GM23338 (cell line): ENCODE measurements at regions not wholly inside any gene's neighbourhood (a gene's known extent, or its start where the extent isn't known, plus 50 kb on each side); places are given as distances from the start of the nearest gene placed in this dataset.

ENCODE experiments used
- CREB1 ChIP-seq: fragments of 250-450 bp; sonication (Bioruptor Pico); IDR thresholded peaks from 2 replicates; pipeline ENCODE4 v1.5.0; 2020; ENCODE audit warnings: low read depth, mild to moderate bottlenecking, moderate library complexity
- CTCF ChIP-seq, 2 experiments: fragments of 200-600 bp in 1 of 2; sonication (generic) in 1 of 2; conservative IDR thresholded peaks; 2 replicates each; pipeline versions ENCODE4 v1.5.1 to v1.6.1; 2016 to 2017; ENCODE audit warnings: antibody characterized with exemption in 2 of 2, low read depth in 2 of 2, mild to moderate bottlenecking in 2 of 2, moderate library complexity in 1 of 2
- ETS1 ChIP-seq: IDR thresholded peaks from 2 replicates; pipeline ENCODE4 v1.6.1; 2016; ENCODE audit warnings: antibody characterized with exemption
- EZH2 ChIP-seq: fragments of 200-600 bp; sonication (generic); IDR thresholded peaks from one replicate; pipeline ENCODE4 v1.8.0; 2017; ENCODE audit warnings: antibody characterized with exemption, mild to moderate bottlenecking, low read depth; ENCODE audit not compliant: unreplicated experiment
- EZH2phosphoT487 ChIP-seq: fragments of 200-600 bp; sonication (generic); IDR thresholded peaks from one replicate; pipeline ENCODE4 v1.8.1; 2018; ENCODE audit warnings: antibody characterized with exemption; ENCODE audit not compliant: unreplicated experiment
- JUNB ChIP-seq: IDR thresholded peaks from one replicate; pipeline ENCODE4 v1.6.1; 2016; ENCODE audit warnings: antibody characterized with exemption; ENCODE audit not compliant: unreplicated experiment
- NANOG ChIP-seq: IDR thresholded peaks from 2 replicates; pipeline ENCODE4 v1.6.1; 2016; ENCODE audit warnings: antibody characterized with exemption, borderline replicate concordance
- POLR2AphosphoS5 ChIP-seq: IDR thresholded peaks from 2 replicates; pipeline ENCODE4 v1.6.1; 2016; ENCODE audit warnings: antibody characterized with exemption, low read depth
- REST ChIP-seq: IDR thresholded peaks from one replicate; pipeline ENCODE4 v1.6.1; 2018; ENCODE audit warnings: antibody characterized with exemption; ENCODE audit not compliant: unreplicated experiment
- STAT1 ChIP-seq: IDR thresholded peaks from one replicate; pipeline ENCODE4 v1.6.1; 2016; ENCODE audit warnings: antibody characterized with exemption; ENCODE audit not compliant: unreplicated experiment
- ZNF114 ChIP-seq: fragments of 250-450 bp; sonication (Bioruptor Pico); IDR thresholded peaks from 2 replicates; pipeline ENCODE4 v1.5.0; 2020; ENCODE audit warnings: mild to moderate bottlenecking, moderate library complexity
- ZNF331 ChIP-seq: fragments of 250-450 bp; sonication (Bioruptor Pico); IDR thresholded peaks from 2 replicates; pipeline ENCODE4 v1.5.0; 2020; ENCODE audit warnings: low read depth, mild to moderate bottlenecking, moderate library complexity
- ZNF462 ChIP-seq: fragments of 250-450 bp; sonication (Bioruptor Pico); IDR thresholded peaks from 2 replicates; pipeline ENCODE4 v1.5.0; 2020; ENCODE audit warnings: mild to moderate bottlenecking, moderate library complexity

- TF ChIP-seq POLR2AphosphoS5, result no peak
- 0 out of 4 replicates have a peak, but pooled peaks of 1 of the 2 experiments have one; percentile 16 for TF ChIP-seq CTCF (conservative IDR thresholded peaks at IDR 0.05; ENCODE audit: low read depth in 2 of 2)
- TF ChIP-seq REST, result no peak
- TF ChIP-seq EZH2phosphoT487, result no peak
- no peak for TF ChIP-seq EZH2
- no peak for TF ChIP-seq JUNB
- TF ChIP-seq CREB1, result no peak
- no peak for TF ChIP-seq ZNF331
- no peak for TF ChIP-seq STAT1
- TF ChIP-seq ETS1, result peak; percentile 60; the same call in 1 of the 2 replicates
- no peak for TF ChIP-seq ZNF114 (CRISPR knock-in tag)
- no peak for TF ChIP-seq ZNF462 (CRISPR knock-in tag)
- no peak for TF ChIP-seq NANOG
Measured at GRCh38 chr4:114399105-114399504, 199.5 kb upstream of the UGT8 start.
